Loucy (cell line): ENCODE measurements at regions not wholly inside any gene's neighbourhood (a gene's known extent, or its start where the extent isn't known, plus 50 kb on each side); places are given as distances from the start of the nearest gene placed in this dataset.

Experiments used
- CTCF ChIP-seq: fragments of 200-600 bp; sonication (generic); conservative IDR thresholded peaks from 2 replicates; pipeline ENCODE4 v1.5.1; 2014; ENCODE audit warnings: mild to moderate bottlenecking, antibody characterized with exemption, low read length
- EZH2phosphoT487 ChIP-seq: fragments of 200-600 bp; IDR thresholded peaks from 2 replicates; pipeline ENCODE4 v1.6.1; 2018; ENCODE audit warnings: antibody characterized with exemption, mild to moderate bottlenecking, moderate library complexity, borderline replicate concordance

GRCh38 chr18:55072181-55072580, 112.9 kb upstream of the CCDC68 start:
- TF ChIP-seq CTCF (no peak), EZH2phosphoT487 (no peak)
